PC-3 (cell line): ENCODE measurements at regions not wholly inside any gene's neighbourhood (a gene's known extent, or its start where the extent isn't known, plus 50 kb on each side); places are given as distances from the start of the nearest gene placed in this dataset.
"Not testable (repeated sequence)": the region's sequence is repeated elsewhere in the genome, so short reads cannot be mapped to it uniquely, and the experiment has no call there.

Experiments used
- ATAC-seq: fragments of 200-7000 bp; cut with Tn5 transposase; 2 replicates; pipeline ENCODE4 v1.9.1; 2020; ENCODE audit warnings: mild to moderate bottlenecking, moderate library complexity
- BruUV-seq: library from RNA; stranded (reverse); fragments of 400-500 nt; replicated peaks from 2 replicates; lab custom pipeline; 2021; lab: Mats Ljungman, UMichigan
- CTCF ChIA-PET: fragments of 300-600 bp; sonication (Branson Sonifier 250); formaldehyde crosslinking; loops from one replicate; lab custom pipeline; 2022; ENCODE audit warnings: antibody characterized with exemption; lab: Charles Lee
- POLR2A ChIA-PET: fragments of 300-600 bp; sonication (Branson Sonifier 250); formaldehyde crosslinking; loops from one replicate; lab custom pipeline; 2022; ENCODE audit warnings: antibody characterized with exemption; ENCODE audit not compliant: unreplicated experiment; lab: Charles Lee
- DNase-seq: peaks from one replicate; pipeline ENCODE4 v3.0.0-alpha.2; 2015
- H2AFZ ChIP-seq: fragments of 300-600 bp; sonication (generic); 2 replicates; pipeline ENCODE4 v1.6.0; 2016; ENCODE audit warnings: antibody characterized with exemption, low read length
- H3F3A ChIP-seq: fragments of 300-600 bp; sonication (generic); one replicate; pipeline ENCODE4 v1.6.0; 2017; ENCODE audit warnings: antibody characterized with exemption, low read length, control low read depth, mild to moderate bottlenecking; ENCODE audit not compliant: unreplicated experiment
- H3K27ac ChIP-seq: fragments of 300-600 bp; sonication (generic); 2 replicates; pipeline ENCODE4 v1.5.1; 2016; ENCODE audit warnings: mild to moderate bottlenecking, low read length
- H3K27me3 ChIP-seq: fragments of 300-600 bp; sonication (generic); 2 replicates; pipeline ENCODE4 v1.6.1; 2016; ENCODE audit warnings: low read length, mixed read lengths
- H3K36me3 ChIP-seq: fragments of 300-600 bp; sonication (generic); 2 replicates; pipeline ENCODE4 v1.6.1; 2016; ENCODE audit warnings: low read depth, mixed run types, low read length, mixed read lengths
- H3K4me1 ChIP-seq: fragments of 300-600 bp; sonication (generic); 2 replicates; pipeline ENCODE4 v1.5.1; 2016; ENCODE audit warnings: low read length; ENCODE audit not compliant: insufficient read depth
- H3K4me2 ChIP-seq: fragments of 300-600 bp; sonication (generic); 2 replicates; pipeline ENCODE4 v1.6.0; 2016; ENCODE audit warnings: low read length
- H3K4me3 ChIP-seq: fragments of 300-600 bp; sonication (generic); 2 replicates; pipeline ENCODE4 v1.5.1; 2016; ENCODE audit warnings: mild to moderate bottlenecking, low read length, mixed read lengths
- H3K79me2 ChIP-seq: fragments of 300-600 bp; sonication (generic); 2 replicates; pipeline ENCODE4 v1.6.1; 2017; ENCODE audit warnings: low read length, mixed read lengths
- H3K9ac ChIP-seq: fragments of 300-600 bp; sonication (generic); 2 replicates; pipeline ENCODE4 v1.6.0; 2016; ENCODE audit warnings: mild to moderate bottlenecking, low read length
- H3K9me2 ChIP-seq: fragments of 300-600 bp; sonication (generic); replicated peaks from 2 replicates; pipeline ENCODE4 v1.6.1; 2016; ENCODE audit warnings: mixed run types, low read length, mixed read lengths
- H3K9me3 ChIP-seq: fragments of 300-600 bp; sonication (generic); 2 replicates; pipeline ENCODE4 v1.6.1; 2016; ENCODE audit warnings: low read length, mixed read lengths
- H4K20me1 ChIP-seq: fragments of 300-600 bp; sonication (generic); 2 replicates; pipeline ENCODE4 v1.6.1; 2016; ENCODE audit warnings: low read length, mixed read lengths
- CTCF ChIP-seq: fragments of 300-600 bp; sonication (generic); conservative IDR thresholded peaks from 2 replicates; pipeline ENCODE4 v1.5.1; 2017; ENCODE audit warnings: antibody characterized with exemption, low read depth, mild to moderate bottlenecking, low read length
- EZH2 ChIP-seq: fragments of 300-600 bp; sonication (generic); IDR thresholded peaks from one replicate; pipeline ENCODE4 v1.6.1; 2017; ENCODE audit warnings: antibody characterized with exemption, mild to moderate bottlenecking, low read length; ENCODE audit not compliant: unreplicated experiment
- EZH2phosphoT487 ChIP-seq: fragments of 300-600 bp; sonication (generic); IDR thresholded peaks from 2 replicates; pipeline ENCODE4 v1.6.1; 2018; ENCODE audit warnings: mild to moderate bottlenecking, antibody characterized with exemption, low read length, borderline replicate concordance
- intact Hi-C: fragments of 100-400 bp; cut with micrococcal nuclease; formaldehyde crosslinking; loops from 2 replicates; pipeline ENCODE4 v1.9.0; 2023

GRCh38 chr1:70503358-70503757 is 92.3 kb downstream of the CTH start:
- Histone ChIP-seq H3K9me2 (no peaks in the 10 kb centered on the region), H3K27ac (no peak overlapping the region), H3K4me3 (no peak overlapping the region), H4K20me1 (no peaks in the 10 kb centered on the region), H3K79me2 (no peaks in the 10 kb centered on the region), H3K4me2 (no peak overlapping the region; the same call in 1 of the 2 replicates), H3K9me3 (no peaks in the 10 kb centered on the region), H3K27me3 (no peaks in the 10 kb centered on the region), H2AFZ (no peak overlapping the region), H3K9ac (no peak overlapping the region), H3K4me1 (peaks cover 31% of the 10 kb centered on the region), H3K36me3 (no peaks in the 10 kb centered on the region), H3F3A (no peaks in the 10 kb centered on the region)
- peak; percentile 85 for DNase-seq
- POLR2A ChIA-PET: no interaction called here
- CTCF ChIA-PET: no interaction called here
- intact Hi-C loops: no loop called here
- ATAC-seq: peak; percentile 65
- TF ChIP-seq CTCF (no peak), EZH2 (no peak), EZH2phosphoT487 (no peak)
- no TSS peak for BruUV-seq

- no peak for ATAC-seq
- H3K4me2 ChIP-seq: no peak overlapping the region
- CTCF ChIA-PET: no interaction called here
- no peaks in the 10 kb centered on the region for H3K79me2 ChIP-seq
- DNase-seq: peak; percentile 39
- no peaks in the 10 kb centered on the region for H3K9me3 ChIP-seq
- H3K27me3 ChIP-seq: no peaks in the 10 kb centered on the region
- intact Hi-C loops: no loop called here
- POLR2A ChIA-PET: no interaction called here
- no peak overlapping the region for H2AFZ ChIP-seq
- H3F3A ChIP-seq: no peaks in the 10 kb centered on the region
- no peak overlapping the region for H3K9ac ChIP-seq
- H3K9me2 ChIP-seq: no peaks in the 10 kb centered on the region
- TF ChIP-seq EZH2phosphoT487: no peak
- no peak for TF ChIP-seq EZH2
- TF ChIP-seq CTCF: no peak
- H3K4me3 ChIP-seq: no peak overlapping the region
- no peak overlapping the region for H3K27ac ChIP-seq
- no peaks in the 10 kb centered on the region for H4K20me1 ChIP-seq
- H3K36me3 ChIP-seq: no peaks in the 10 kb centered on the region
- BruUV-seq: no TSS peak
- H3K4me1 ChIP-seq: peaks cover 24% of the 10 kb centered on the region
Observed at GRCh38 chr1:70504176-70504820, 93.2 kb downstream of the CTH start.

GRCh38 chr1:70504821-70505193 is 93.7 kb downstream of the CTH start:
- intact Hi-C loops: no loop called here
- no peaks in the 10 kb centered on the region for H3K79me2 ChIP-seq
- no peaks in the 10 kb centered on the region for H3K36me3 ChIP-seq
- no peak overlapping the region for H2AFZ ChIP-seq
- no TSS peak for BruUV-seq
- H4K20me1 ChIP-seq: no peaks in the 10 kb centered on the region
- POLR2A ChIA-PET: no interaction called here
- no peaks in the 10 kb centered on the region for H3F3A ChIP-seq
- H3K27ac ChIP-seq: no peak overlapping the region
- H3K9me2 ChIP-seq: no peaks in the 10 kb centered on the region
- H3K4me1 ChIP-seq: peaks cover 27% of the 10 kb centered on the region
- H3K27me3 ChIP-seq: no peaks in the 10 kb centered on the region
- no peak overlapping the region for H3K4me2 ChIP-seq
- ATAC-seq: no peak
- DNase-seq: no peak
- no peak overlapping the region for H3K4me3 ChIP-seq
- H3K9me3 ChIP-seq: no peaks in the 10 kb centered on the region
- no peak overlapping the region for H3K9ac ChIP-seq
- CTCF ChIA-PET: interaction anchor here (0.9 kb wide), 1 partner anchor 17 kb away, joined by 5 read pairs; no protein-coding TSS in a partner anchor
- no peak for TF ChIP-seq CTCF
- no peak for TF ChIP-seq EZH2
- no peak for TF ChIP-seq EZH2phosphoT487

- DNase-seq, H3K36me3 ChIP-seq, H3K9me3 ChIP-seq, H3K27ac ChIP-seq, H3F3A ChIP-seq, H3K9me2 ChIP-seq, H2AFZ ChIP-seq, H3K27me3 ChIP-seq, intact Hi-C loops, H3K4me3 ChIP-seq, H3K79me2 ChIP-seq, BruUV-seq, POLR2A ChIA-PET, H4K20me1 ChIP-seq, H3K9ac ChIP-seq, H3K4me2 ChIP-seq, CTCF ChIA-PET, ATAC-seq: not testable (repeated sequence)
- peaks cover 20% of the 10 kb centered on the region for H3K4me1 ChIP-seq
Observed at GRCh38 chr1:70507991-70508390, 96.9 kb downstream of the CTH start.
